GM12864 (cell line): ENCODE measurements at regions not wholly inside any gene's neighbourhood (a gene's known extent, or its start where the extent isn't known, plus 50 kb on each side); places are given as distances from the start of the nearest gene placed in this dataset.
"Not testable (repeated sequence)": the region's sequence is repeated elsewhere in the genome, so short reads cannot be mapped to it uniquely, and the experiment has no call there.

ENCODE experiments used
- DNase-seq: peaks from one replicate; pipeline ENCODE4 v3.0.0-alpha.2; 2011; ENCODE audit warnings: low read depth
- H3K4me3 ChIP-seq: 2 replicates; pipeline ENCODE4 v1.5.1; 2011; ENCODE audit warnings: mild to moderate bottlenecking, low read depth, low read length, control low read depth
- CTCF ChIP-seq: IDR thresholded peaks from 2 replicates; pipeline ENCODE4 v1.5.1; 2011; ENCODE audit warnings: low read depth, mild to moderate bottlenecking, moderate library complexity, low read length, control low read depth, inconsistent platforms; ENCODE audit errors: missing control alignments

DNA sequence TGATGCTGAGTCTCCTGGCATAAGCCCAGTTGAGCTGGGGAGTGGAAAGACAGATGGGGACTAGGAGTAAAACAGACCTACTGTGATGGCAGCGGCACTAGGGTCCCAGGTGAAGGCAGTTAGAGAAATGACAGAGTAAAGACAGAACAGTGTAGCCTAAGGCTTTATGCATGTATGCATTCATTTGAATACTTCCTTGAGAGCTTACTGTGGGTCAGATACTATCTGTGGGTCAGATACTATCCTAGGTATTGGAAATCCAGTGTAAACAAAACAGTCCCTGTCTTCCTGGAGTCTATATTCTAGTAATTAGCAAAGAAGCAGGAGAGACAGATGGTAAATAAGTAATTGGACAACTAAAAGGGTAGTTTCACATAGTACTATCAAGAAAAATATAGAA lies 73.7 kb upstream of the LRCH1 start:
- H3K4me3 ChIP-seq, result no peak overlapping the region
- TF ChIP-seq CTCF, result no peak
- DNase-seq, result no peak

DNA sequence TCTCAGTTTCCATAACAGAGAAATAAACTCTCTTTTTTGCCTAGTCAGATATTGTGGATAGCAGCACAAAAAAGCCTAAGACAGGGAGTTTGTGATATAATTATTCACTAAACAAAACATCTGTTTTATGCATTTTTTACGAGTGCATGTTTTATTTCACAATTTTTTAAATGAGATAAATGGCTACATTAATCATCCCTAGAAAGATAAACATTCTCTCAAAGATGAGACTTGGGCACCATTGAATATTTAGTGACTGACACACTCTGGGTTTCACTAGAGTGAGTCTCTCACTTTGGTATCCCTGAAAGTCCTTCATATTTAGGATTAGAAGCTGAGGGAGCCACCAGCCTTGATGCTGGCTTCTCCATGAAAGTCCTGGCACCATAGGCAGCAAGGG lies 74.3 kb upstream of the LRCH1 start:
- no peak overlapping the region for H3K4me3 ChIP-seq
- TF ChIP-seq CTCF, result no peak
- no peak for DNase-seq

GRCh38 chr13:46476174-46476573 lies 76.8 kb upstream of the LRCH1 start:
- no peak for TF ChIP-seq CTCF
- DNase-seq, result no peak
- no peak overlapping the region for H3K4me3 ChIP-seq

GRCh38 chr13:46475541-46475991 lies 77.4 kb upstream of the LRCH1 start:
- H3K4me3 ChIP-seq, result no peak overlapping the region
- DNase-seq, result no peak
- TF ChIP-seq CTCF, result no peak

DNA sequence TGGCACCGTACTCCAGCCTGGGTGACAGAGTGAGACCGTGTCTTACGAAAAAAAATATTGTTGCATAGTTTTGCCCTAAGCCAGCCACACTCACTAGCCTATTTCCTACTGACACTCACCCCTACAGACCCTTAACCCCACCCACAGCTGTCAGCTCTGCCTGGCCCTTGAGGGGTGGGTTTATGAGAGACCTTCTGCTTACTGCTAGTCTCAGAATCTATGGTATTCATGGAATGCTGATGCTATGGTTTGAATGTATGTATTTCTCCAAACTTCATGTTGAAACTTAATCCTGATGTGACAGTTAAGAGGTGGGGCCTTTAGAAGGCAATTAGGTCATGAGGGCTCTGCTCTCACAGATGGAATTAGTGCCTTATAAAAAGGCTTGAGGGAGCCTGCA lies 79.2 kb upstream of the LRCH1 start:
- H3K4me3 ChIP-seq, result no peak overlapping the region
- DNase-seq, result no peak

GRCh38 chr13:46472384-46472783 lies 80.6 kb upstream of the LRCH1 start:
- TF ChIP-seq CTCF, result no peak
- no peak for DNase-seq
- H3K4me3 ChIP-seq, result no peak overlapping the region

More for the DNA sequence above, 79.2 kb upstream of the LRCH1 start:
- no peak for TF ChIP-seq CTCF

DNA sequence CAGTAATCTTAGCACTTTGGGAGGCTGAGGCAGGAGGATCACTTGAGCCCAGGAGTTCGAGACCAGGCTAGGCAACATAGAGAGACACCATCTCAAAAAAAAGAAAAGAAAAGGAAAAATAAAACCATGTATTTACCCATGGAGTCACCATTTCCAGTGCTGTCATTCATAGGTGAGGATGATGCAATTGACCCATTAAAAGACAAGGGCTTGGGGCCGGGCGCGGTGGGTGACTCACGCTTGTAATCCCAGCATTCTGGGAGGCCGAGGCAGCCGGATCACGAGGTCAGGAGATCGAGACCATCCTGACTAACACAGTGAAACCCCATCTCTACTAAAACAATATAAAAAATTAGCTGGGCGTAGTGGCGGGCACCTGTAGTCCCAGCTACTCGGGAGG lies 82.6 kb upstream of the RUBCNL start:
- DNase-seq, H3K4me3 ChIP-seq: not testable (repeated sequence)
